Ishikawa (cell line): ENCODE measurements at regions not wholly inside any gene's neighbourhood (a gene's known extent, or its start where the extent isn't known, plus 50 kb on each side); places are given as distances from the start of the nearest gene placed in this dataset.

Experiments
- CEBPB ChIP-seq: IDR thresholded peaks from 2 replicates; pipeline ENCODE4 v1.6.1; 2012
- CREB1 ChIP-seq: IDR thresholded peaks from 2 replicates; pipeline ENCODE4 v1.6.1; 2012; ENCODE audit warnings: low read depth
- EGR1 ChIP-seq: IDR thresholded peaks from 2 replicates; pipeline ENCODE4 v1.6.1; 2012
- EP300 ChIP-seq: IDR thresholded peaks from 2 replicates; pipeline ENCODE4 v1.6.1; 2012; ENCODE audit warnings: borderline replicate concordance
- FOXM1 ChIP-seq: IDR thresholded peaks from 2 replicates; pipeline ENCODE4 v1.6.1; 2012; ENCODE audit warnings: low read depth, borderline replicate concordance
- MAX ChIP-seq: IDR thresholded peaks from 2 replicates; pipeline ENCODE4 v1.6.1; 2012
- NFIC ChIP-seq: IDR thresholded peaks from 2 replicates; pipeline ENCODE4 v1.6.1; 2012
- RAD21 ChIP-seq: IDR thresholded peaks from 2 replicates; pipeline ENCODE4 v1.6.1; 2012; ENCODE audit warnings: low read depth
- TAF1 ChIP-seq: IDR thresholded peaks from 2 replicates; pipeline ENCODE4 v1.6.1; 2012; ENCODE audit warnings: low read depth, mild to moderate bottlenecking
- TCF12 ChIP-seq: IDR thresholded peaks from 2 replicates; pipeline ENCODE4 v1.6.1; 2012; ENCODE audit warnings: low read depth
- TEAD4 ChIP-seq: IDR thresholded peaks from 2 replicates; pipeline ENCODE4 v1.6.1; 2012
- USF1 ChIP-seq: IDR thresholded peaks from 2 replicates; pipeline ENCODE4 v1.6.1; 2012
- YY1 ChIP-seq: IDR thresholded peaks from 2 replicates; pipeline ENCODE4 v1.6.1; 2012; ENCODE audit warnings: low read depth
- ZBTB7A ChIP-seq: IDR thresholded peaks from 2 replicates; pipeline ENCODE4 v1.6.1; 2012; ENCODE audit warnings: low read depth
- TF ChIP-seq, protein P1 (sequence below): IDR thresholded peaks from 2 replicates; pipeline ENCODE4 v1.6.1; 2012; ENCODE audit warnings: low read depth, mild to moderate bottlenecking

- TF ChIP-seq TCF12, result no peak
- no peak for TF ChIP-seq USF1
- TF ChIP-seq CEBPB, result no peak
- no peak for TF ChIP-seq EGR1
- no peak for TF ChIP-seq YY1
- TF ChIP-seq CREB1, result no peak
- TF ChIP-seq NFIC, result no peak
- no peak for TF ChIP-seq ZBTB7A
Measured at GRCh38 chr18:61239051-61239450, 94.2 kb upstream of the CDH20 start.

GRCh38 chr18:61241260-61241853 is 91.9 kb upstream of the CDH20 start:
- TF ChIP-seq YY1, result no peak
- TF ChIP-seq ZBTB7A, result no peak
- TF ChIP-seq CREB1, result no peak
- TF ChIP-seq TAF1, result no peak
- no peak for TF ChIP-seq EP300
- no peak for TF ChIP-seq EGR1
- TF ChIP-seq, protein P1, sequence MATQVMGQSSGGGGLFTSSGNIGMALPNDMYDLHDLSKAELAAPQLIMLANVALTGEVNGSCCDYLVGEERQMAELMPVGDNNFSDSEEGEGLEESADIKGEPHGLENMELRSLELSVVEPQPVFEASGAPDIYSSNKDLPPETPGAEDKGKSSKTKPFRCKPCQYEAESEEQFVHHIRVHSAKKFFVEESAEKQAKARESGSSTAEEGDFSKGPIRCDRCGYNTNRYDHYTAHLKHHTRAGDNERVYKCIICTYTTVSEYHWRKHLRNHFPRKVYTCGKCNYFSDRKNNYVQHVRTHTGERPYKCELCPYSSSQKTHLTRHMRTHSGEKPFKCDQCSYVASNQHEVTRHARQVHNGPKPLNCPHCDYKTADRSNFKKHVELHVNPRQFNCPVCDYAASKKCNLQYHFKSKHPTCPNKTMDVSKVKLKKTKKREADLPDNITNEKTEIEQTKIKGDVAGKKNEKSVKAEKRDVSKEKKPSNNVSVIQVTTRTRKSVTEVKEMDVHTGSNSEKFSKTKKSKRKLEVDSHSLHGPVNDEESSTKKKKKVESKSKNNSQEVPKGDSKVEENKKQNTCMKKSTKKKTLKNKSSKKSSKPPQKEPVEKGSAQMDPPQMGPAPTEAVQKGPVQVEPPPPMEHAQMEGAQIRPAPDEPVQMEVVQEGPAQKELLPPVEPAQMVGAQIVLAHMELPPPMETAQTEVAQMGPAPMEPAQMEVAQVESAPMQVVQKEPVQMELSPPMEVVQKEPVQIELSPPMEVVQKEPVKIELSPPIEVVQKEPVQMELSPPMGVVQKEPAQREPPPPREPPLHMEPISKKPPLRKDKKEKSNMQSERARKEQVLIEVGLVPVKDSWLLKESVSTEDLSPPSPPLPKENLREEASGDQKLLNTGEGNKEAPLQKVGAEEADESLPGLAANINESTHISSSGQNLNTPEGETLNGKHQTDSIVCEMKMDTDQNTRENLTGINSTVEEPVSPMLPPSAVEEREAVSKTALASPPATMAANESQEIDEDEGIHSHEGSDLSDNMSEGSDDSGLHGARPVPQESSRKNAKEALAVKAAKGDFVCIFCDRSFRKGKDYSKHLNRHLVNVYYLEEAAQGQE, result no peak
- no peak for TF ChIP-seq FOXM1
- TF ChIP-seq TEAD4, result no peak
- no peak for TF ChIP-seq USF1
- TF ChIP-seq CEBPB, result no peak
- no peak for TF ChIP-seq MAX

- no peak for TF ChIP-seq MAX
- no peak for TF ChIP-seq TAF1
- no peak for TF ChIP-seq CEBPB
- TF ChIP-seq CREB1, result no peak
- TF ChIP-seq NFIC, result no peak
- no peak for TF ChIP-seq EP300
- TF ChIP-seq YY1, result no peak
- TF ChIP-seq, protein P1, result no peak
- TF ChIP-seq FOXM1, result no peak
- no peak for TF ChIP-seq ZBTB7A
- TF ChIP-seq EGR1, result no peak
- TF ChIP-seq USF1, result no peak
- TF ChIP-seq RAD21, result no peak
- TF ChIP-seq TCF12, result no peak
- TF ChIP-seq TEAD4, result no peak
Measured at GRCh38 chr18:61244632-61245031, 88.6 kb upstream of the CDH20 start.

- TF ChIP-seq TAF1 (no peak), MAX (no peak), CEBPB (no peak), NFIC (no peak), CREB1 (no peak), TEAD4 (no peak), FOXM1 (no peak)
Measured at GRCh38 chr18:61245276-61245675, 88.0 kb upstream of the CDH20 start.

GRCh38 chr18:61248589-61248988 is 84.6 kb upstream of the CDH20 start:
- TF ChIP-seq MAX (no peak), TAF1 (no peak), CEBPB (no peak), TCF12 (no peak), CREB1 (no peak), EGR1 (no peak), YY1 (no peak), RAD21 (no peak)
- TF ChIP-seq, protein P1, result no peak
